ENCODE measurements at regions not wholly inside any gene's neighbourhood (a gene's known extent, or its start where the extent isn't known, plus 50 kb on each side); places are given as distances from the start of the nearest gene placed in this dataset.
"Not testable (repeated sequence)": the region's sequence is repeated elsewhere in the genome, so short reads cannot be mapped to it uniquely, and the experiment has no call there.

GRCh38 chr7:92968502-92968901 is 132.1 kb upstream of the CDK6 start:
- H3K36me3 ChIP-seq (ENCODE audit: control insufficient read depth, insufficient read depth, low read length, severe bottlenecking), result no peaks in the 10 kb centered on the region
- DNase-seq (ENCODE audit: low read depth), result no peak
- H3K27me3 ChIP-seq (replicated peaks; ENCODE audit: control insufficient read depth, insufficient read depth, low read length), result no peaks in the 10 kb centered on the region
- H3K4me3 ChIP-seq (ENCODE audit: low read length), result no peak overlapping the region
- H3K9ac ChIP-seq (ENCODE audit: low read length), result no peak overlapping the region
- H3K4me1 ChIP-seq (ENCODE audit: control insufficient read depth, insufficient read depth, low read length), result no peaks in the 10 kb centered on the region
- no peaks in the 10 kb centered on the region for H3K9me3 ChIP-seq (ENCODE audit: control insufficient read depth, low read length)

GRCh38 chr7:92967238-92967637 is 130.9 kb upstream of the CDK6 start:
- H3K9ac ChIP-seq (ENCODE audit: low read length), result no peak overlapping the region
- no peak overlapping the region for H3K4me3 ChIP-seq (ENCODE audit: low read length)
- no peaks in the 10 kb centered on the region for H3K27me3 ChIP-seq (replicated peaks; ENCODE audit: control insufficient read depth, insufficient read depth, low read length)
- H3K4me1 ChIP-seq (ENCODE audit: control insufficient read depth, insufficient read depth, low read length), result no peaks in the 10 kb centered on the region
- DNase-seq (ENCODE audit: low read depth), result no peak
- no peaks in the 10 kb centered on the region for H3K9me3 ChIP-seq (ENCODE audit: control insufficient read depth, low read length)
- no peaks in the 10 kb centered on the region for H3K36me3 ChIP-seq (ENCODE audit: control insufficient read depth, insufficient read depth, low read length, severe bottlenecking)

GRCh38 chr7:92964141-92964540 is 127.8 kb upstream of the CDK6 start:
- no peak for DNase-seq (ENCODE audit: low read depth)
- Histone ChIP-seq H3K4me3 (ENCODE audit: low read length) (no peak overlapping the region), H3K9ac (ENCODE audit: low read length) (no peak overlapping the region), H3K36me3 (ENCODE audit: control insufficient read depth, insufficient read depth, low read length, severe bottlenecking) (no peaks in the 10 kb centered on the region), H3K9me3 (ENCODE audit: control insufficient read depth, low read length) (no peaks in the 10 kb centered on the region), H3K27me3 (replicated peaks; ENCODE audit: control insufficient read depth, insufficient read depth, low read length) (no peaks in the 10 kb centered on the region), H3K4me1 (ENCODE audit: control insufficient read depth, insufficient read depth, low read length) (no peaks in the 10 kb centered on the region)

GRCh38 chr7:92963566-92963965 is 127.2 kb upstream of the CDK6 start:
- Histone ChIP-seq H3K9me3 (ENCODE audit: control insufficient read depth, low read length) (no peaks in the 10 kb centered on the region), H3K4me1 (ENCODE audit: control insufficient read depth, insufficient read depth, low read length) (no peaks in the 10 kb centered on the region), H3K4me3 (ENCODE audit: low read length) (no peak overlapping the region), H3K27me3 (replicated peaks; ENCODE audit: control insufficient read depth, insufficient read depth, low read length) (no peaks in the 10 kb centered on the region), H3K9ac (ENCODE audit: low read length) (no peak overlapping the region), H3K36me3 (ENCODE audit: control insufficient read depth, insufficient read depth, low read length, severe bottlenecking) (no peaks in the 10 kb centered on the region)
- DNase-seq (ENCODE audit: low read depth), result no peak

- DNase-seq (ENCODE audit: low read depth), result no peak
- Histone ChIP-seq H3K4me1 (ENCODE audit: control insufficient read depth, insufficient read depth, low read length) (no peaks in the 10 kb centered on the region), H3K27me3 (replicated peaks; ENCODE audit: control insufficient read depth, insufficient read depth, low read length) (no peaks in the 10 kb centered on the region), H3K4me3 (ENCODE audit: low read length) (no peak overlapping the region), H3K9ac (ENCODE audit: low read length) (no peak overlapping the region), H3K36me3 (ENCODE audit: control insufficient read depth, insufficient read depth, low read length, severe bottlenecking) (no peaks in the 10 kb centered on the region), H3K9me3 (ENCODE audit: control insufficient read depth, low read length) (peaks cover under 1% of the 10 kb centered on the region)
These were observed 125.6 kb upstream of the CDK6 start for GRCh38 chr7:92961961-92962360.

- H3K27me3 ChIP-seq (replicated peaks; ENCODE audit: control insufficient read depth, insufficient read depth, low read length), result no peaks in the 10 kb centered on the region
- no peaks in the 10 kb centered on the region for H3K36me3 ChIP-seq (ENCODE audit: control insufficient read depth, insufficient read depth, low read length, severe bottlenecking)
- no peaks in the 10 kb centered on the region for H3K4me1 ChIP-seq (ENCODE audit: control insufficient read depth, insufficient read depth, low read length)
- no peak for DNase-seq (ENCODE audit: low read depth)
- H3K4me3 ChIP-seq (ENCODE audit: low read length), result no peak overlapping the region
- H3K9me3 ChIP-seq (ENCODE audit: control insufficient read depth, low read length), result peaks cover 12% of the 10 kb centered on the region
- H3K9ac ChIP-seq (ENCODE audit: low read length), result no peak overlapping the region
These were observed 120.2 kb upstream of the CDK6 start for GRCh38 chr7:92956575-92956974.

GRCh38 chr7:92955081-92955480 is 118.7 kb upstream of the CDK6 start:
- H3K4me1 ChIP-seq (ENCODE audit: control insufficient read depth, insufficient read depth, low read length), result no peaks in the 10 kb centered on the region
- no peaks in the 10 kb centered on the region for H3K36me3 ChIP-seq (ENCODE audit: control insufficient read depth, insufficient read depth, low read length, severe bottlenecking)
- DNase-seq (ENCODE audit: low read depth), result no peak
- no peaks in the 10 kb centered on the region for H3K27me3 ChIP-seq (replicated peaks; ENCODE audit: control insufficient read depth, insufficient read depth, low read length)
- no peak overlapping the region for H3K4me3 ChIP-seq (ENCODE audit: low read length)
- H3K9me3 ChIP-seq (ENCODE audit: control insufficient read depth, low read length), result peaks cover 12% of the 10 kb centered on the region
- H3K9ac ChIP-seq (ENCODE audit: low read length), result no peak overlapping the region

GRCh38 chr7:92953657-92954056 is 117.3 kb upstream of the CDK6 start:
- H3K9me3 ChIP-seq (ENCODE audit: control insufficient read depth, low read length), result peaks cover 12% of the 10 kb centered on the region
- H3K9ac ChIP-seq (ENCODE audit: low read length), result no peak overlapping the region
- no peaks in the 10 kb centered on the region for H3K36me3 ChIP-seq (ENCODE audit: control insufficient read depth, insufficient read depth, low read length, severe bottlenecking)
- no peaks in the 10 kb centered on the region for H3K27me3 ChIP-seq (replicated peaks; ENCODE audit: control insufficient read depth, insufficient read depth, low read length)
- no peaks in the 10 kb centered on the region for H3K4me1 ChIP-seq (ENCODE audit: control insufficient read depth, insufficient read depth, low read length)
- DNase-seq (ENCODE audit: low read depth), result no peak
- no peak overlapping the region for H3K4me3 ChIP-seq (ENCODE audit: low read length)

- no peaks in the 10 kb centered on the region for H3K4me1 ChIP-seq (ENCODE audit: control insufficient read depth, insufficient read depth, low read length)
- H3K27me3 ChIP-seq (replicated peaks; ENCODE audit: control insufficient read depth, insufficient read depth, low read length), result no peaks in the 10 kb centered on the region
- H3K36me3 ChIP-seq (ENCODE audit: control insufficient read depth, insufficient read depth, low read length, severe bottlenecking), result no peaks in the 10 kb centered on the region
- no peak for DNase-seq (ENCODE audit: low read depth)
- no peak overlapping the region for H3K4me3 ChIP-seq (ENCODE audit: low read length)
- H3K9ac ChIP-seq (ENCODE audit: low read length), result no peak overlapping the region
- H3K9me3 ChIP-seq (ENCODE audit: control insufficient read depth, low read length), result no peaks in the 10 kb centered on the region
These were observed 113.4 kb upstream of the CDK6 start for GRCh38 chr7:92949748-92950147.

- Histone ChIP-seq H3K9ac (ENCODE audit: low read length) (no peak overlapping the region), H3K27me3 (replicated peaks; ENCODE audit: control insufficient read depth, insufficient read depth, low read length) (no peaks in the 10 kb centered on the region), H3K4me3 (ENCODE audit: low read length) (no peak overlapping the region), H3K4me1 (ENCODE audit: control insufficient read depth, insufficient read depth, low read length) (peaks cover 4% of the 10 kb centered on the region), H3K9me3 (ENCODE audit: control insufficient read depth, low read length) (peaks cover 23% of the 10 kb centered on the region), H3K36me3 (ENCODE audit: control insufficient read depth, insufficient read depth, low read length, severe bottlenecking) (no peaks in the 10 kb centered on the region)
- DNase-seq (ENCODE audit: low read depth), result no peak
These were observed 109.5 kb upstream of the CDK6 start for GRCh38 chr7:92945840-92946239.

- Histone ChIP-seq H3K27me3 (replicated peaks; ENCODE audit: control insufficient read depth, insufficient read depth, low read length) (no peaks in the 10 kb centered on the region), H3K9ac (ENCODE audit: low read length) (no peak overlapping the region), H3K4me3 (ENCODE audit: low read length) (no peak overlapping the region), H3K36me3 (ENCODE audit: control insufficient read depth, insufficient read depth, low read length, severe bottlenecking) (no peaks in the 10 kb centered on the region), H3K4me1 (ENCODE audit: control insufficient read depth, insufficient read depth, low read length) (peaks cover 4% of the 10 kb centered on the region), H3K9me3 (ENCODE audit: control insufficient read depth, low read length) (peaks cover 35% of the 10 kb centered on the region)
- no peak for DNase-seq (ENCODE audit: low read depth)
These were observed 108.3 kb upstream of the CDK6 start for GRCh38 chr7:92944633-92945032.

GRCh38 chr7:92942706-92943105 is 106.3 kb upstream of the CDK6 start:
- H3K36me3 ChIP-seq (ENCODE audit: control insufficient read depth, insufficient read depth, low read length, severe bottlenecking); H3K9ac ChIP-seq (ENCODE audit: low read length); H3K4me1 ChIP-seq (ENCODE audit: control insufficient read depth, insufficient read depth, low read length); H3K4me3 ChIP-seq (ENCODE audit: low read length); H3K27me3 ChIP-seq (replicated peaks; ENCODE audit: control insufficient read depth, insufficient read depth, low read length); DNase-seq (ENCODE audit: low read depth): not testable (repeated sequence)
- peaks cover 55% of the 10 kb centered on the region for H3K9me3 ChIP-seq (ENCODE audit: control insufficient read depth, low read length)
